ENCODE measurements at regions not wholly inside any gene's neighbourhood (a gene's known extent, or its start where the extent isn't known, plus 50 kb on each side); places are given as distances from the start of the nearest gene placed in this dataset.

- no peak for DNase-seq (ENCODE audit: low spot score)
- TF ChIP-seq CTCF (IDR thresholded peaks at IDR 0.05), result no peak
- Mint-ChIP-seq H3K36me3 (ENCODE audit: low read depth) (peaks cover 4% of the 10 kb centered on the region), H3K4me3 (ENCODE audit: unreplicated experiment) (no peak overlapping the region), H3K4me1 (ENCODE audit: low read depth) (peaks cover 23% of the 10 kb centered on the region), H3K9me3 (ENCODE audit: low read depth) (peaks cover 17% of the 10 kb centered on the region), H3K27ac (ENCODE audit: unreplicated experiment) (no peak overlapping the region), H3K27me3 (ENCODE audit: low read depth) (no peaks in the 10 kb centered on the region)
These were observed 106.5 kb upstream of the DCN start for GRCh38 chr12:91289072-91289471.

GRCh38 chr12:91287753-91288152, 105.1 kb upstream of the DCN start:
- Mint-ChIP-seq H3K4me3 (ENCODE audit: unreplicated experiment) (no peak overlapping the region), H3K27me3 (ENCODE audit: low read depth) (no peaks in the 10 kb centered on the region), H3K4me1 (ENCODE audit: low read depth) (peaks cover 23% of the 10 kb centered on the region), H3K27ac (ENCODE audit: unreplicated experiment) (no peak overlapping the region), H3K36me3 (ENCODE audit: low read depth) (peaks cover 4% of the 10 kb centered on the region), H3K9me3 (ENCODE audit: low read depth) (peaks cover 17% of the 10 kb centered on the region)
- no peak for TF ChIP-seq CTCF (IDR thresholded peaks at IDR 0.05)
- DNase-seq (ENCODE audit: low spot score), result no peak

DNA sequence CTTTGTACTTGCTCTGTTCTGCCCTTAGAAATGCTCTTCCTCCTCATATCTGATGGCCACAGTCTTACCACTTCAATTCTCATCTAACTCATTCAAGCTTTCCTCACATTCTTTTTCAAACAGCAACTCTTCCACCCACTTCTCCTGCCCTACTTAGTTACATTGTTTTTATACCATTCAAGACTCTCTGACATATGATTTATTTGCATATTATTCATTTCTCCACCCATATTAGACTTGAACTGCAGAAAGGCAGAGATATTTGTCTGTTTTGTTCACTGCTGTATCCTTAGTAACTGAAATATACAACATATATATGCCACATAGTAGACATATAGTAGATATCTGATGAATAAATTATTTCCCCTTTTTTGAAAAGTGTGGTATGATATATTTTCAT, 95.5 kb upstream of the DCN start:
- Mint-ChIP-seq H3K9me3 (ENCODE audit: low read depth) (peaks cover 3% of the 10 kb centered on the region), H3K36me3 (ENCODE audit: low read depth) (no peaks in the 10 kb centered on the region), H3K4me1 (ENCODE audit: low read depth) (peaks cover 43% of the 10 kb centered on the region), H3K27ac (ENCODE audit: unreplicated experiment) (peak overlapping the region; percentile 0), H3K4me3 (ENCODE audit: unreplicated experiment) (no peak overlapping the region), H3K27me3 (ENCODE audit: low read depth) (no peaks in the 10 kb centered on the region)
- TF ChIP-seq CTCF (IDR thresholded peaks at IDR 0.05), result no peak
- DNase-seq (ENCODE audit: low spot score), result no peak

GRCh38 chr12:91276509-91276908, 93.9 kb upstream of the DCN start:
- H3K36me3 Mint-ChIP-seq (ENCODE audit: low read depth), result peaks cover 1% of the 10 kb centered on the region
- no peak for DNase-seq (ENCODE audit: low spot score)
- peak overlapping the region; percentile 4 for H3K27ac Mint-ChIP-seq (ENCODE audit: unreplicated experiment)
- no peak for TF ChIP-seq CTCF (IDR thresholded peaks at IDR 0.05)
- H3K4me1 Mint-ChIP-seq (ENCODE audit: low read depth), result peaks cover 56% of the 10 kb centered on the region
- no peaks in the 10 kb centered on the region for H3K27me3 Mint-ChIP-seq (ENCODE audit: low read depth)
- peaks cover 8% of the 10 kb centered on the region for H3K9me3 Mint-ChIP-seq (ENCODE audit: low read depth)
- H3K4me3 Mint-ChIP-seq (ENCODE audit: unreplicated experiment), result no peak overlapping the region

GRCh38 chr12:91275321-91275720, 92.7 kb upstream of the DCN start:
- DNase-seq (ENCODE audit: low spot score), result no peak
- Mint-ChIP-seq H3K4me1 (ENCODE audit: low read depth) (peaks cover 66% of the 10 kb centered on the region), H3K27me3 (ENCODE audit: low read depth) (no peaks in the 10 kb centered on the region), H3K9me3 (ENCODE audit: low read depth) (peaks cover 11% of the 10 kb centered on the region), H3K4me3 (ENCODE audit: unreplicated experiment) (peak overlapping the region; percentile 13), H3K36me3 (ENCODE audit: low read depth) (peaks cover 1% of the 10 kb centered on the region), H3K27ac (ENCODE audit: unreplicated experiment) (peak overlapping the region; percentile 89)
- no peak for TF ChIP-seq CTCF (IDR thresholded peaks at IDR 0.05)
